ENCODE measurements at regions not wholly inside any gene's neighbourhood (a gene's known extent, or its start where the extent isn't known, plus 50 kb on each side); places are given as distances from the start of the nearest gene placed in this dataset.

- TF ChIP-seq NR2C1 (IDR thresholded peaks at IDR 0.05) (no peak), IRF3 (IDR thresholded peaks at IDR 0.05) (no peak), NFXL1 (IDR thresholded peaks at IDR 0.05; ENCODE audit: borderline replicate concordance) (no peak)
Observed at GRCh38 chr7:115799430-115799829, 231.1 kb downstream of the TFEC start (continued).

GRCh38 chr7:115793958-115794702, 236.4 kb downstream of the TFEC start:
- H3K79me2 ChIP-seq (ENCODE audit: control insufficient read depth, insufficient read depth, low read length): no peaks in the 10 kb centered on the region
- ChIA-PET SMC1A (ENCODE audit: uncharacterized antibody, unreplicated experiment) (no interaction called here), RAD21 (ENCODE audit: unreplicated experiment) (no interaction called here), POLR2A (no interaction called here), CTCF (interaction anchor here (1.4 kb wide), 1 partner anchor 10 kb away, joined by 4 read pairs; no protein-coding TSS in a partner anchor)
- H3K36me3 ChIP-seq (ENCODE audit: control insufficient read depth in 2 of 2, insufficient read depth in 2 of 2, low read length in 1 of 2): no peaks in the 10 kb centered on the region
- no peaks in the 10 kb centered on the region; the same call in 2 of the 3 replicates for H3K9me3 ChIP-seq (replicated peaks; ENCODE audit: control insufficient read depth, insufficient read depth, low read length)
- FAIRE-seq: no peak
- no peak overlapping the region for H3K4me2 ChIP-seq (ENCODE audit: control insufficient read depth, insufficient read depth)
- H3K27ac ChIP-seq (ENCODE audit: control insufficient read depth, insufficient read depth): no peak overlapping the region
- BruUV-seq (replicated peaks): no TSS peak
- in situ Hi-C loops (cut with MboI) (no loop called here), intact Hi-C loops (cut with micrococcal nuclease; ENCODE audit: unreplicated experiment) (no loop called here)
- H3K9ac ChIP-seq (ENCODE audit: control insufficient read depth, insufficient read depth, low read length): no peak overlapping the region
- 23% methylated on average over 7 of the region's 7 CpGs for WGBS (ENCODE audit: insufficient coverage, insufficient replicate concordance, low lambda C conversion rate, missing lambda C conversion rate)
- no peak overlapping the region for H3K4me3 ChIP-seq
- H2AFZ ChIP-seq (ENCODE audit: control insufficient read depth, low read depth, low read length): no peak overlapping the region
- H4K20me1 ChIP-seq (ENCODE audit: control insufficient read depth, insufficient read depth): no peaks in the 10 kb centered on the region
- no peaks in the 10 kb centered on the region for H3K27me3 ChIP-seq (replicated peaks in 1 of 2; ENCODE audit: control insufficient read depth in 2 of 2, insufficient read depth in 2 of 2, low read length in 1 of 2)
- no peak for ATAC-seq
- no peaks in the 10 kb centered on the region for H3K4me1 ChIP-seq (ENCODE audit: control insufficient read depth, insufficient read depth, low read length)
- no peak for DNase-seq (ENCODE audit: low read depth, low spot score)
- TF ChIP-seq ZNF592 (IDR thresholded peaks at IDR 0.05) (no peak), MYC (IDR thresholded peaks at IDR 0.05; ENCODE audit: insufficient read depth, insufficient read length, insufficient replicate concordance, low read length, severe bottlenecking) (no peak), NR2C2 (IDR thresholded peaks at IDR 0.05; ENCODE audit: borderline replicate concordance, control insufficient read depth, insufficient read length, low read depth) (no peak), SIN3A (IDR thresholded peaks at IDR 0.05; ENCODE audit: low read depth, low read length) (no peak), NBN (IDR thresholded peaks at IDR 0.05) (no peak), SREBF1 (IDR thresholded peaks at IDR 0.05; ENCODE audit: low read length) (no peak), BMI1 (IDR thresholded peaks at IDR 0.05; ENCODE audit: borderline replicate concordance) (no peak), E2F8 (IDR thresholded peaks at IDR 0.05; ENCODE audit: low read depth, partially characterized antibody) (no peak), IKZF1 (conservative IDR thresholded peaks at IDR 0.05) (no peak)
